SK-N-DZ (cell line): ENCODE measurements at regions not wholly inside any gene's neighbourhood (a gene's known extent, or its start where the extent isn't known, plus 50 kb on each side); places are given as distances from the start of the nearest gene placed in this dataset.
A peak's percentile ranks its signal among the peaks of the same experiment; 100 is the strongest.
"Not testable (repeated sequence)": the region's sequence is repeated elsewhere in the genome, so short reads cannot be mapped to it uniquely, and the experiment has no call there.

Experiments used
- DNase-seq: peaks from one replicate; pipeline ENCODE4 v3.0.0-alpha.2; 2015; ENCODE audit warnings: low spot score

DNA sequence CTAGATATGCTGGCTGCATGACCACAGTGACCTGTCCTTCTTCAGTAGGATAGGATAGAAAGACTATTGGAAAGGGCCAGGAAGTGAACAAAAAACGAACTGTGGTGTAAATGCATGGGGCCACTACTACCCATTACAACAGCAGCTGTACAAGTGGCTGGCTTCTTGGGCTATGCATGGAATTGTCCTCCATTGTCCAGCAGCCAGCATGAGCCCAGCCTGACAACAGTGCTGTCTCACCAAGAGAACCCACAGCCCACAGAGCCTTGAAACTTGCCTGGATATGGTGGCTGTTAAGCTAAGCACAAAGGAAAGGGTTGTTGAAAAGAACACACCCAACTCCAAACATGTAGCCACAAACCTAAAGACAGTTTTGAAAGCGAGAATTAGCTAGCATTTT, 330.2 kb upstream of the F9 start:
- no peak for DNase-seq

DNA sequence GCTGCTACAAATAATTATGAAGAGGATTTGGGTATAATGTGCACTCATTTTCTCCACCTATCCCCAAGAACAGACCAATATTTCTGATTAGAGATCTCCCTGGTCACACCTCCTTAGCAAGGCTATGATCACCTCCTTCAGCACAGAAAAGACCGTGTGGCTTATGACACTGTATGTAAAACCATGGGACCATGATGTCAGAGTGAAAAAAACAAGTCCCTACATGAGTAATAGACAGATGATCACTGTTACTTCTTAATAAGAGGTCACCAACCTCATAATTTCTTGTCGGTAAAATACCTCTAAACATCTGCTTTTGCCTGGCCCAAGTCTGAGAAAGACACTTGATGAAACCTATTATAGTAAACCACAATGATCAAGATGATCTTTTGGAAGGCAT, 330.6 kb upstream of the F9 start:
- DNase-seq, result no peak

DNA sequence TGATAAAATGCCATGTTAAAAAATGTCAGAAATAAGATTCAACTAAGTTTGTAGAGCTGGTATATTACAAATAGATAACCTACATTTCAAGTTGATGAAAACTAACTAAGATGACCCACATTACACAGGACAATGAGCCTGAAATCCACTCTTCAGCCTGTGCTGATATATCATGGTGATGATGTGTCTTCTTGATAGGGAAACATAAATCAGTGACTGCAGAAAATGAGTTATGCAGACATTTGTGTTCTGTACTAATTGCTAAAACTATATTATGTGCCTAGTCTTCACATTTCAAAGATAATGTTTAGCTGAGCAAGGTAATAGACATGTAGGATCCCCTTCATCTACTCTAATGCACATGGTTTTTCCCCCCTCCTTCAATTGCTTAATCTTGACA, 331.6 kb upstream of the F9 start:
- DNase-seq, result no peak

DNA sequence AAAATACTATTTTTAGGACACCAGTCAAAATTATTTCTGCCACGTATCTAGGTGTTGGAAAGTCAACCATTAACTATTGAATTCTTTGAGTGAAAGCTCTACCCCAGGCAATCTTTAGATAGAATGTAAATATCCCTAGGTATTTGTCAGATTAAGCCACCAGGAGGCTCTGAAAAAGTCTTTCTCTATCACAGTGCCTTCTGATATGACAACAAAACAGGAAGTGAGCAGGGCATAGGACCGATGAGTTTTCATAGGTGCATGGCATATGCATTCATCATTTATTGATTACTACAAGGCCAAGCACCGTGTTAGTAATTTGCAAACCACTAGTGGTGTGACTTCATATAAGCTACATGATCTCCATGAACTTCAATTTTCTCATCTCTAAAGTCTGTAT, 333.6 kb upstream of the F9 start:
- no peak for DNase-seq

DNA sequence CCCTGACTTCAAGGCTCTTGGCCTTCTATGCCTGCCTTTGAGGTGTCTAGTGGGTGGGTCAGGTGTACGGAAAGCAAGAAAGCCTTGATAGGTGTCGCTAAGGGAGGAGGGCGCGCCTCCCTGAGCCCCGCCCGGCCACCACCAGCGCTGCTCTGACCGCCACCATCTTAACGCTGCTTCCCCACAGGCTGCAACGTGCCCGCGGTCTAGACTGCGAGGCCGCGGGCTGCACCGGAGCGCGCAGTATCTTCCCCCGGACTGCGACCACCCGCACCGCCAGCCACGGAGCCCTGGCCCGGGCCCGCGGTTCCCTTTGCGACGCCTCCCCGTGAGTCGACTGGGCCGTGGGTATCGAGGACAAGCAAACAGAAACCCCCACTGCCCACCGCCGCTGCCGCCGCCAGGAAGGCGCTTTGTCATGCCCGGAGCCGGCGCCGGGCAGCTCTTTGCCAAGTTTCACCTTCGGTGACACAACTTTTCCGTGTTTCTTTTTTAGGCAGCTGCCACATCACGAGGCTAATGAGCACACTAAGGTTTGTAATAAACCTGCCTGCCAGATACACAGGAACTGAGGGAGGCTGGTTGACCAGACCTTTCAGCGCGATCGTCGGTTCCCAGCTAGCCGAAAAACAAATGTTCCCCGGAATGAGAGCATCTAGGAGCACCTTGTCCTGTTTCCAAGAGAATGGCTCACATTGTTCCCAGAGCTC, 335.8 kb upstream of the F9 start:
- no peak for DNase-seq

DNA sequence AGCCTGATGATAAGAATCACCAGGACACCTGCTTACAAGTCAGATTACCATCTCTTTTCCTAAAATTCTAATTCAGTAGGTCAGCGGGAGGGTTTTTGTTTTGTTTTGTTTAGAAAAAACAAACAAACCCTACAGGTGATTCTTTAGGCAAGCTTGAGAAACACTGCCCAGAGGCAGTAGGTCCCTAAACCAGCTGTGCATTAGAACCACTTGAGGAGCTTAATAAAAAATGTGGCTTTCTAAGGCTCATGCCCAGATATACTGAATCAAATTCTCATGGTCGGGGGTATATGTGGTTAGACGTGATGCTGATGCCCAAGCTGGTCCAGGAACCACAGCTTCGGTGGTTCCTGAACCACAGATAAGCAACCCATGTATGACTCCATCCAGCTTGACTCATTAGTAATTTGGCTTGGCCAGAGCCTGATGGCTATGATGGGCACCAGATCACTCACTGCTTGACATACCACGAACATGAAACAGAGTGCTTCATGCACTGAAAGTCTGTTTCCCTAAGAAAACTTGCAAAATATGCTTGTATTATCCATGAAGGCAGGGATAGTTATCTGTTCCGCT, 338.1 kb upstream of the F9 start:
- DNase-seq, result no peak

DNA sequence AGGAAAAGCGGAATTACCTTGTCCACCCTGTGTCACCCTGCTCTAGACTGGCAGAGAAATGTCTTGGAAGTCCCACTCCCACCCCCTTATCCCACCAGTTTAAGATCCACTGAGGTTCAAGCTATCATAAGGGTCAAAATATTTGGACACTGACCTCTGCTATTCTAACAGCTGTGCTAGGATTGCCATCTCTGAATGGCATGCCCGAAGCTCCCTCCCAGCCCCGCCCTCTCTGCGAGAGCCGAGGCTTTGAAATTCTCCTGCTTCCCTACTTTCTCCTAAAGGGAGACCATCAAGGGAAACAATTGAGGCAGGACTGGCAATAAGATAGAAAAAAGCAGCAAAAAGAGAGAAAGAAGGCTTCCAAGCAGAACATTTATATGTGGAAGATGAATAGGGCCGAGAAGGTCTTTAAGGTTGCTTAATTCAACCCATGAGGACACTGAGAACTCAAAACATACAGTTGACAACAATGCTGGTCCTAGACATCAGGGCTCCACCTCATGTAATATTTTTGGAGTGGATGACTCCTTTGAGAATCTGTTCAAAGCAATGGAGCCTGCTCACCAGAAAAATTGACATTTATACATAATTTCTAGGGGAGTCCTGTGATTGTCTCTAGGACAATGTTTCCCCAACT, 338.7 kb upstream of the F9 start:
- DNase-seq, result no peak

DNA sequence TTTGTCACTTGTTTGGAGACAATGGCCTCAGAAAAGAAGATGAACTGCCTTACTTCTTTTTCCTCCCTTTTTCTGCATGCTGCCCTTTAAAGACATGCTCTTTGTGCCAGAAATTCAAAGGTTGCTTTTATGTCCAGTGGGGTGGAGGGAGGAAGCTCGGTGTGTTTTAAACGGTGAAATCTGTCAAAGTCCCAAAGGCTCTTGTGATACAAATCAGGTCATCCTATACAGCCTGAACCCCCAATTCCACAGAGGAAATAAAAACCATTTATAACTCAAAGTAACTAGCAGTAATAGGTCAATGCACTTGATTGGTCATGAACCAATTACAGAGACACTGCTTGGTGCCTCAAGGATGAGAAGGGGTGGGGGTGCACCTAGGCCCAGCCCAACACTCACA, 339.3 kb upstream of the F9 start:
- no peak for DNase-seq

DNA sequence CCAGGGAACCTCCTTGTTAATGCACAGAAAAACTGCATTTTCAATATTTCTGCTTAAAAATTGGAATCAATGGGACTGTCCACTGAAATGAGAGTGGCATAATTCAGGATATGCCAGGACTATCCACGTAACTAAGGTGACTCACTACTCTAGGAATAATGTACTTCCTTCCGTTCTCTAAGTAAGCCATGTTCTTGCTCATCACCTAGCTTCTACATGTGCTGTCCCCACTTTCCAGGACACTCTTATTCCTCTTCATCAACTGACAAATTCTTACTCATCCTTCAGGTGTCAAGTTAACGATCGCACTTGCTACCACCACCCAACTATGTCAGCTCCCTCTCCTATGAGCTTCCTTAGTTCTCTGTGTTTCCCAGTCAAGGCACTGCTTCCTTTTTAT, 342.8 kb upstream of the F9 start:
- DNase-seq, result no peak

DNA sequence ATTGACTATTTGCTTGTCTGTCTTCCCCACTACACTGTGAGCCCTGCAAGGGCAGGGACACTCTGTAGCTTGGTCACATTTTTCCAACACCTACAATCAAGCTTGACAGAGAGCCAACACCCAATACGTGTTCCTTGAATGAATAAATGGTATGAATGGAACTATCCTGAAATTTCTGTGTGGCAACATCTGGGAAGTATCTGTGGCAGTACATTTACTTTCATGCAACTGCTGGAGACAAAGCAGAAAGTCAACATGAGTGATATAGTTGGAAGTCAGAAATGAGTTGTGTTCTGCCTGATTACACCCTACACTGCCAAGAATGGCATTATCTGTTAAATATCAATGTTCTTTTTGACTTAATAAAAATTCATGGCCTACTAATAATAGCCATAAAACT, 343.5 kb upstream of the F9 start:
- no peak for DNase-seq

DNA sequence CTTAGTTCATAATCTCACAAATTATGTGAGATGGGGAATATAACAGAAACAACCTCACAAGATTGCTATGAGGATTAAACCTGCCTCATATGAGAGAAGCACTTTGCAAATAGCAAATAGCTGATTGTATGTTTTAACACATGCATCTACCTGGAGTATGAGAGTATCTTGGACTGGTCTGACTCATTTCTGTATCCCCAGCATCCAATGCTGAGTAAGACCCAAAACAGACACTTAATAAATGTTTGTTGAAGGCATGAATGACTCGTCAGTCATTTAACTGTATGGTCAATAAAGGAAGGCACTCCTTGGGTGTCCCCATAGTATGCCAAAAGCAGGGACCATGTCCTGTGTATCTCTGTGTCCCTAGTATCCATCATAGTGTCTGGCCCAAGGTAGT, 350.9 kb upstream of the F9 start:
- DNase-seq, result no peak

DNA sequence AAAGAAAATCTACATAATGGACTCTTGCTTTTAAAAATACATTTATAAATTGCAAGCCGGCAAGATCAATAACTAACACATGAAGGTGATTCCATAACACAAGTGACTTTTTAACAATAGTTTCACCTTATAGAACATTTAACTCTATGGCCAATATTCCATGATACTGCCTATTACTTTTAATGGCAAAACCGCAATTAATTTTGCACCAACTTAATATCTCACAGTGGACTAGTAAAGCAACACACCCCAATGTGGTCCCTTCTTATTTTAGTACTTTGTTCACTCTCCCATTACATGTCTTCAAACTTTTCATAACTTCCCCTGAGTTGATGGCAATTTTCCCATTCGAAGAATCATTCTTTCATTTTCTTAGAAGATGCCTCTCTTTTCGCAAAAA, 351.6 kb upstream of the F9 start:
- no peak for DNase-seq

DNA sequence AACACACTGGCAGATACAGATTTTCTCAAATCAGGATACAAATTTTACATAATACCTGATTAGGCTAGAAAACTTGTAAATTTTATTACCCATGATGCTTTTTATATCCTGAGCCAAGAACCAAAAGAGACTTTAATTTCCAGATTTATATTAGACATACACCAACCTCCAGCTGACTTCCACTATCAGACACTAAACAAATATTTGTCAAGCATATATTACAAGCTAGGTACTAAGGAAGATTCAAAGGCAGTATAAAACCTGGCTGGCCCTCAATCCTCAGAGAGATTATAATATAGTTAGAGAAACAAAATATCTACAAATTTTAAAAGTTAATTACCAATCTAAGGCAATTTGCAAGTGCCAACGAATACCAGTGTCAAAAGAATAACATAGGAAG, 357.8 kb upstream of the F9 start:
- no peak for DNase-seq

DNA sequence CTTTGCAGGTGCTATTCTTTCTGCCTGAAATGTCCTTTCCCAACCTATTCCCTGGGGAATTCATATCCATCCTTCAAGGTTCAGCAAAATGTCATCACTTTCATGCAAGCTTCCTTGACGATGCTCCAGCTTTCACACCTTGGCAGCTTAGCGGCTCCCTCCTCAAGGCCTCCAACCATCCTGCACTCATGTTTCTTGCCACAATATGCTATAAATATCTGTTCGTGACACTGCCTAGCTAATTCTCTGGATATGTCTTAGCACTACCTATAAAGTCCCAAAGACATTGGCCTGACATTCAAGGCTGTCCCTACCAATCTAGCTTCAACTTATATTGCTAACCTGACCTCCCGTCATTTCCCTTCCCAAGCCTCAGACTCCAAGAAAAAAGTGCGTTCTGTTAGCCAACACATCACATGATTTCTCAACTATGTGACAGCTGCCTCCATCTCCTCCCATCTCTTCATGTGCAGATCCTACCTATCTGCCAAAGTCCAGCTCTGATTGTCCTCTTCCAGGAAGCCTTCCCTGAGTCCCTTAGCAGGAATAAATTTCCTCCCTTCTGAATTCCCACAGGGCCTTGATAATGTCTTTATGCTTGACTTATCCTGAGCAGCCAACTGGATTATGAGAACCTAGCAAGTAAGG, 359.9 kb upstream of the F9 start:
- no peak for DNase-seq

DNA sequence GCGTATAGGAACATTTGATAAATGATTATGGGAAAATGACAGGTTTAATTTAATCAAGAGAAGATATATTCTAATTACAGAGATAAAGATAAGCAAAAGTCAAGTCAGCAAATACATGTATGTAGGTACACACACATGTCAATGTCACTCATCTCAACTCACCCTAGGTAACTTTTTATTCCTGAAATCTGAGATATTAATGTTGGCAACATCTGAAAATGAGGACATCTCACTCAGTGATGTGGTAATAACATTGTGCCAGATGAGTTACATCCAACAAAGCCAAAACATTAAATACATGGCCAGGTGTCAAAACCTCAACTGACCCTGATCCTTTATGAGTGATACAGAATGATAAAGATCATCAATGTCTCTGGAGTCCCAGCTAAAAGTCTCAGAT, 363.3 kb upstream of the F9 start:
- DNase-seq, result no peak

DNA sequence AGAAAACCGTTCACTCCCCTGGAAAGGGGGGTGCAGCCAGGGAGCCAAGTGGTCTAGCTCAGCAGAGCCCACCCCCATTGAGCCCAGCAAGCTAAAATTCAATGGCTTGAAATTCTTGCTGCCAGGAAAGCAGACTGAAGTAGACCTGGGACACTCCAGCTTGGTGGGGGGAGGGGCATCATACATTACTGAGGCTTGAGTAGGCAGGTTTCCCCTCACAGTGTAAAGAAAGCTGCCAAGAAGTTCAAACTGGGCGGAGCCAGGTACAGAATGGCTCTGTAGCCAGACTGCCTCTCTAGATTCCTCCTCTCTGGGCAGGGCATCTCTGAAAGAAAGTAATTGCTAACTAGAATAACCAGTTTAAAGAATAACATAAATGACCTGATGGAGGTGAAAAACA, 372.3 kb upstream of the F9 start:
- no peak for DNase-seq

DNA sequence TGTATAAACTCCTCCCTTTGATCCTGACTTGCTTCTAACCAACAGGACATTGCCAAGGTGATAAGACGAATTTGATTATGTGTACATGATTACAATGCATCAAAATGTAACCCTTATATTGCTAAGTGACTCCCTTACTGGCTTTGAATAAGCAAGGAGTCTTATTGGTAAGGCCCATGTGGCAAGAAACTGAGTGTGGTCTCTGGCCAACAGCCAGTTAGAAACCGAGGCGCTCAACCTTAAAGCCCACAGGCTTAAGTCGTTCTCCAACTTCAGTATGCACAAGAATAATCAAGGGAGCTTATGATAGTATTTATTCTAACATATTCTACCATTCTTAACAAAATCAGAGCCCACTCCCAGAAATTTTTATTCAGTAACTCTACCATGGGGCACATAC, 374.2 kb upstream of the F9 start:
- no peak for DNase-seq

DNA sequence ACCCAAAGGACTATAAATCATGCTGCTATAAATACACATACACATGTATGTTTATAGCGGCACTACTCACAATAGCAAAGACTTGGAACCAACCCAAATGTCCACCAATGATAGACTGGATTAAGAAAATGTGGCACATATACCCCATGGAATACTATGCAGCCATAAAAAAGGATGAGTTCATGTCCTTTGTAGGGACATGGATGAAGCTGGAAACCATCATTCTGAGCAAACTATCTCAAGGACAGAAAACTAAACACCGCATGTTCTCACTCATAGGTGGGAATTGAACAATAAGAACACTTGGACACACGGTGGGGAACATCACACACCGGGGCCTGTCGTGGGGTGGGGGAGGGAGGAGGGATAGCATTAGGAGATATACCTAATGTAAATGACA, 383.9 kb upstream of the F9 start:
- not testable (repeated sequence) for DNase-seq

DNA sequence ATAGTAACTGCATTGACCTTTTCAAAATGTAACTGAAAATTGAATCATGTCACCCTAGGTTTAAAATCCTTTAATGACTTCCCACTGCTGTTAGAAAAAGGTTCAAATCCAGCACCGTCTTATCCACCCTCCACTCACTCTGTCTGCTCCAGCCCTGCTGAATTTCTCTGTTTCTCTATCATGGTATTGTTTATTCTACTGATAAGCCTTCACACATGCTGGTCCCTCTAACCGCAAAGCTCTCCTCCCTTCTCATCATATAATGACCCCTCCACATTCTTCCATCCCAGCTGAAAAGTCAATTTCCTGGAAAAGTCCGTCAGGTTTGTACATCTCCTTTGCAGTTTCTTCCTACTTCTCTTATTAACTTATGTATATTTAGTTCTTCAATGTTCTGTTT, 389.2 kb upstream of the F9 start:
- no peak for DNase-seq

DNA sequence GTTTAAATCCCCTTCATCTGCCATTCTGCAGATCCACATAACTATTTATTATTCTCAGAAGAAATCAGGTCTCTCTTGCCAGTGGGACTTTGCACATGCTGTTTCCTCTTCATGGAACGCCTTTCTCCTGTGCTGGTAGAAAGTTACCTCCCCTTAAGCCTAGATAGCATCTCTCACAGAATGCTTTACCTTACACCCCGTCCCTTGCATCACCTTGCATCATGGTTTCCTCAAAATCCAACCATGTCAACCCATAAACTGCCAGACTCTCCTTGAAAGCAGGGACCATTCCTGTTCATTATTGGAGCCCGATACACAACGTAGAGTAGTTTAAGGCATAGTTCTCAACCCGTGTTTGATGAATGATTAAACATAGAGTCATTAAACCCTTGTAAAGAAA, 396.2 kb upstream of the F9 start:
- DNase-seq, result no peak

DNA sequence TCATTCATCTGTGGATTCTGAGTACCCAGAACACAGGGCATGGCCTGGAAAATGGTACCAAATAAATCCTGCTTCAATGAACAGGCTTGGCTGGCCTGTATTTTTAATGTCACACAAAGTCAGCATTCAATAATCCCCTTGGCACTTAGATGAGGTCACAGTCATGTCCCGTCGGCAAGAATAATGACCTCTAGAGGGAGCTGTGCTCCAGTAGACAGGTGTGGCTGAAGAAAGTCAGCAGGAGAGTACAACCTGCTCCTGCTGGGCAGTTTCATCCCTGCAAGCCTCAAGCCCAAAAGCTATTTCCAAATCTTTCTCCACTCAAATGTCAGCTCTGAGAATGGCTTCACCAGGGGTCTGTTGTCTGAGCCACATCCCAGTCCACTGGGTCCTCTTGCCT, 404.0 kb upstream of the F9 start:
- peak; percentile 38 for DNase-seq

DNA sequence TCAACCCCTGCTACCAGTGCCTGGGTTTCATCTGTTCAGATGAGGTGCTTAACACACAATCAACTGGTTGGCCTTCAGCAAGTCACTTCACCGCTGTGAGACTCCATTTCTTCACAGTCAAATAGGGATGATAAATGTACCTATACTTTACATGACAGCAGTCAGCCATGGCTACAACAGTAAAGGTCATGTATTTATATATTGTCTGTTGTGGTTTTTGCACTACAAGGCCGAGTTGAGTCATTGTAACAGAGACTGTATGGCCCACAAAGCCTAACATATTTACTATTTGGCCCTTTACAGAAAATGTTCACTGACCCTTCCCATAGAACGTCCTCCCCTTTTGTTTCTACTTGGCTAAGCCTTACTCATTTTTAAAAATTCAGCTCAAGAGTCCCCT, 404.6 kb upstream of the F9 start:
- no peak for DNase-seq
